Bronchial epithelial cell (primary cell): ENCODE measurements at regions not wholly inside any gene's neighbourhood (a gene's known extent, or its start where the extent isn't known, plus 50 kb on each side); places are given as distances from the start of the nearest gene placed in this dataset.
A peak's percentile ranks its signal among the peaks of the same experiment; 100 is the strongest.

Source experiments
- DNase-seq: peaks from one replicate; pipeline ENCODE4 v3.0.0-alpha.2; 2010; ENCODE audit warnings: low read depth
- FAIRE-seq: peaks from 2 replicates; lab custom pipeline; 2011; peaks lifted over from hg19 to GRCh38; lab: Jason Lieb, UNC
- H3K27me3 ChIP-seq: 2 replicates; pipeline ENCODE4 v1.5.1; 2011; ENCODE audit warnings: low read length; ENCODE audit not compliant: control insufficient read depth, insufficient read depth
- H3K36me3 ChIP-seq: 2 replicates; pipeline ENCODE4 v1.5.1; 2011; ENCODE audit warnings: low read length; ENCODE audit not compliant: control insufficient read depth, insufficient read depth
- H3K4me3 ChIP-seq: 2 replicates; pipeline ENCODE4 v1.5.1; 2011; ENCODE audit warnings: mild to moderate bottlenecking, low read depth, low read length, control low read depth
- TF ChIP-seq, protein P1 (sequence below): IDR thresholded peaks from 2 replicates; pipeline ENCODE4 v1.5.1; 2011; ENCODE audit warnings: mild to moderate bottlenecking, moderate library complexity, low read length, control low read depth, inconsistent platforms; ENCODE audit not compliant: insufficient read depth, severe bottlenecking

DNA sequence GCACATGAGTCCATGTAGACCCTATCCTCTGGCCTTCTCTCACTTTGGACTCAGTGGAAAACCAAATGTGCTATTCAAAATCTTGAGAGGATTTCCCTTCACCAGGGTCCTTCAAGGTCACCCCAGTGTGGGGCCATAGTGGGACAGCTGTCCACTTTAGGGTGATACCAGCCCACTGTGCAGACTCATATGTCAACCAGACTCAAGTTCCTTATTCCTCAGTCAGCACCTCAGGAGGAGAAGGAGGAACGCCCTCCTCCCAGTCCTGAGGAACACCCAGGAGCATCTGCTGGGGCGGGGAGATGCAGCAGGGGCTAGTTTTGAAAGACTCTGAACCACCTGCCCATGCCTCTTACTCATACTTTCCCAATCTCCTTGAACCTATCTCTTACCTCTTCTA is 340.9 kb downstream of the MATN1 start:
- FAIRE-seq (no peak), DNase-seq (no peak)
- TF ChIP-seq, protein P1, sequence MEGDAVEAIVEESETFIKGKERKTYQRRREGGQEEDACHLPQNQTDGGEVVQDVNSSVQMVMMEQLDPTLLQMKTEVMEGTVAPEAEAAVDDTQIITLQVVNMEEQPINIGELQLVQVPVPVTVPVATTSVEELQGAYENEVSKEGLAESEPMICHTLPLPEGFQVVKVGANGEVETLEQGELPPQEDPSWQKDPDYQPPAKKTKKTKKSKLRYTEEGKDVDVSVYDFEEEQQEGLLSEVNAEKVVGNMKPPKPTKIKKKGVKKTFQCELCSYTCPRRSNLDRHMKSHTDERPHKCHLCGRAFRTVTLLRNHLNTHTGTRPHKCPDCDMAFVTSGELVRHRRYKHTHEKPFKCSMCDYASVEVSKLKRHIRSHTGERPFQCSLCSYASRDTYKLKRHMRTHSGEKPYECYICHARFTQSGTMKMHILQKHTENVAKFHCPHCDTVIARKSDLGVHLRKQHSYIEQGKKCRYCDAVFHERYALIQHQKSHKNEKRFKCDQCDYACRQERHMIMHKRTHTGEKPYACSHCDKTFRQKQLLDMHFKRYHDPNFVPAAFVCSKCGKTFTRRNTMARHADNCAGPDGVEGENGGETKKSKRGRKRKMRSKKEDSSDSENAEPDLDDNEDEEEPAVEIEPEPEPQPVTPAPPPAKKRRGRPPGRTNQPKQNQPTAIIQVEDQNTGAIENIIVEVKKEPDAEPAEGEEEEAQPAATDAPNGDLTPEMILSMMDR: no peak
- H3K4me3 ChIP-seq: no peak overlapping the region
- no peaks in the 10 kb centered on the region for H3K36me3 ChIP-seq
- peaks cover 1% of the 10 kb centered on the region for H3K27me3 ChIP-seq

DNA sequence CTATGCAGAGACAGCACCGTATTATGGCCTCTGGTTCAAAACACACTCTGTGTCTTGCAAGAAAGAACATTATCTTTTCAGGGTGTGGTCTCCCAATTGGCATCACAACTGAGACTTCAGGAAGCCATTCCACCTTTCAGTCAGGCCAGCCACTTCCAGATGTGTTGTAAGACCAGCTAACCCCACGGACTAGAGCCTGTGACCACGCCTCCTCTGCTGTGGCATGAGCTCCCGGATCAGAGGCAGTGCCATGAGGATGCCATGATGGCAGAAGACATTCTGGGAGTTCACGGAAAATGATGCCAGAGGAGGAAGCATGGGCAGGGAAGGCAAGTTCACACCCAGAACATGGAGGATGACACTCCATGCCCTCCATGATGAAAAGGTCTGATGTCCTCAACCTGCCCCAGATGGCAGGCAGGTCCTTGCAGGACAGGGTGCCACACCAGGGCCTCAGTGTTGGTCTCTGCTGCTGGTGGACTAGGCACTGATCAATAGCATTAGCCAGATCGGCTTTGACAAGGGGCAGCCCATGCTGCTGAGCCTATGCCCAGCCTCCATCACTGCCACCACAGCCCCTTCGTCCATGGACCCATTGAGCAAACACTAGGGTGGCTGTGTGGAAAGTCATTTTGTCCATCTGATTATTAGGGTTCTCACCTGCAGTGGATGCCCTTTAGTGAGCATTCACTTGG is 341.6 kb downstream of the MATN1 start:
- Histone ChIP-seq H3K4me3 (no peak overlapping the region), H3K27me3 (peaks cover 3% of the 10 kb centered on the region), H3K36me3 (no peaks in the 10 kb centered on the region)
- TF ChIP-seq, protein P1: no peak
- peak; percentile 83 for FAIRE-seq
- no peak for DNase-seq

DNA sequence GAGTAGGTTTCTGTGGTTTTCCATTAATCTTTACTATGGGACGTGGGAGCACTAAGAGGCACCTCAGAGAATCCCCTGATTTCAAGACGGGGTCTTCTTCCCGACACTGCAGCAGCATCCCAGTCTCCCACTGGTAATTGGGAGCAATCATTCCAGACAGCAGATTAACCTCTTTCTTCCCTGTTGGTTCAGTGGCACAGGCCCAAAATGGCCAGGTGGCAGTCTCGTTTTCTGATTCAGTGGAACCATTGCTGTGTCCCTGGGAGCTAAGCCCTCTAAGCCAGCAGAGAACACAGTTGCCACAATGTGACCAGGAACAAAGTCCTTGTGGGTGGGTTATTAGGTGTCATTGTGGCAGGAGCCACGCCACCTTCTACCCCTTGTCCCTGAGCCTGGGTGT is 342.1 kb downstream of the MATN1 start:
- TF ChIP-seq, protein P1: no peak
- no peak for FAIRE-seq

DNA sequence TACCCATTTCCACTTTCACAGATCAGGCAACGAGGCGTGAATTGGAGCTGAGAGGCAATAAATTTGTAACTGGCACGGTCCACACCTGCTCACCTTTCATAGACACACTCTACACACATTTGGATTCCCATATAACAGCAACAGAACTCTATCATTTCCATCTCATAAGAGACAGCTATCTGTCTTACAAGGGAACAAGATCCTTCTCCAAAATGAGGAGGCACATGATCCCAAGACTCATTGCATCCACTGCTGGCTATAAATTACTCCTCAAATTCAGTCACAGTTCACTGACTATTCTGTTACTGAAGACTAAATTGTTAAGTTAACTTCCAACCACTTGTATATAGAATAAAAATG is 342.8 kb downstream of the MATN1 start:
- TF ChIP-seq, protein P1: no peak
- FAIRE-seq: no peak

More for the DNA sequence above, 342.1 kb downstream of the MATN1 start:
- DNase-seq: no peak
- Histone ChIP-seq H3K27me3 (peaks cover 3% of the 10 kb centered on the region), H3K36me3 (no peaks in the 10 kb centered on the region), H3K4me3 (no peak overlapping the region)

GRCh38 chr1:30379684-30380624 is 343.4 kb downstream of the MATN1 start:
- Histone ChIP-seq H3K36me3 (no peaks in the 10 kb centered on the region), H3K27me3 (peaks cover 3% of the 10 kb centered on the region), H3K4me3 (no peak overlapping the region)
- DNase-seq (peak; percentile 57), FAIRE-seq (no peak)
- TF ChIP-seq, protein P1: peak; percentile 83

More for the DNA sequence above, 342.8 kb downstream of the MATN1 start:
- Histone ChIP-seq H3K4me3 (no peak overlapping the region), H3K27me3 (peaks cover 3% of the 10 kb centered on the region), H3K36me3 (no peaks in the 10 kb centered on the region)
- no peak for DNase-seq
